Liver (tissue), 3 donors: ENCODE measurements at regions not wholly inside any gene's neighbourhood (a gene's known extent, or its start where the extent isn't known, plus 50 kb on each side); places are given as distances from the start of the nearest gene placed in this dataset.

Experiments
- GABPA ChIP-seq, 2 donors: IDR thresholded peaks in 1 of 2; conservative IDR thresholded peaks in 1 of 2; 2 replicates each; pipeline ENCODE4 v1.6.1; 2016; ENCODE audit warnings: antibody characterized with exemption in 2 of 2, mild to moderate bottlenecking in 1 of 2, moderate library complexity in 1 of 2
- SP1 ChIP-seq: IDR thresholded peaks from 2 replicates; pipeline ENCODE4 v1.6.1; 2018; ENCODE audit warnings: antibody characterized with exemption, mild to moderate bottlenecking
- TF ChIP-seq, protein P1 (sequence below): fragments of 150-350 bp; IDR thresholded peaks from 2 replicates; pipeline ENCODE4 v1.5.1; 2017; ENCODE audit warnings: improper control_type of control experiment, low read depth, low read length; ENCODE audit not compliant: missing input control
- donor health status: healthy.
- donor health status: healthy.

DNA sequence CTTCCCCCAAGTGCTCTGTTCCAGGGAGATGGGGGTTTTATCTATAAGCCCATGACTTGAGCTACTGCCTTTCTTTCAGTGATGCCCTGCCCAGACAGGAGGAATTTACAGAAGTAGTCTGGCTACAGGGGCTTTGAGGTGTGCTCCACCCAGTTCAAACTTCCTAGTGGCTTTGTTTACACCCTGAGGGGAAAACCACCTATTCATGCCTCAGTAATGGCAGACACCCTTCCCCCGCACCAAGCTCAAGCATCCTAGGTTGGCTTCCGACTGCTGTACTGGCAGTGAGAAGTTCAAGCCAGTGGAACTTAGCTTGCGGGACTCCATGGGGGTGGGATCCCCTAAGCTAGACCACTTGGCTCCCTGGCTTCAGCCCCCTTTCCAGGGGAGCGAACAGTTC, 154.6 kb downstream of the IZUMO3 start:
- TF ChIP-seq GABPA (IDR thresholded peaks at IDR 0.05 in 1 of 2, conservative IDR thresholded peaks at IDR 0.05 in 1 of 2) = no peak
- TF ChIP-seq, protein P1, sequence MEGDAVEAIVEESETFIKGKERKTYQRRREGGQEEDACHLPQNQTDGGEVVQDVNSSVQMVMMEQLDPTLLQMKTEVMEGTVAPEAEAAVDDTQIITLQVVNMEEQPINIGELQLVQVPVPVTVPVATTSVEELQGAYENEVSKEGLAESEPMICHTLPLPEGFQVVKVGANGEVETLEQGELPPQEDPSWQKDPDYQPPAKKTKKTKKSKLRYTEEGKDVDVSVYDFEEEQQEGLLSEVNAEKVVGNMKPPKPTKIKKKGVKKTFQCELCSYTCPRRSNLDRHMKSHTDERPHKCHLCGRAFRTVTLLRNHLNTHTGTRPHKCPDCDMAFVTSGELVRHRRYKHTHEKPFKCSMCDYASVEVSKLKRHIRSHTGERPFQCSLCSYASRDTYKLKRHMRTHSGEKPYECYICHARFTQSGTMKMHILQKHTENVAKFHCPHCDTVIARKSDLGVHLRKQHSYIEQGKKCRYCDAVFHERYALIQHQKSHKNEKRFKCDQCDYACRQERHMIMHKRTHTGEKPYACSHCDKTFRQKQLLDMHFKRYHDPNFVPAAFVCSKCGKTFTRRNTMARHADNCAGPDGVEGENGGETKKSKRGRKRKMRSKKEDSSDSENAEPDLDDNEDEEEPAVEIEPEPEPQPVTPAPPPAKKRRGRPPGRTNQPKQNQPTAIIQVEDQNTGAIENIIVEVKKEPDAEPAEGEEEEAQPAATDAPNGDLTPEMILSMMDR = no peak
- no peak for TF ChIP-seq SP1
